ENCODE measurements at regions not wholly inside any gene's neighbourhood (a gene's known extent, or its start where the extent isn't known, plus 50 kb on each side); places are given as distances from the start of the nearest gene placed in this dataset.

GRCh38 chr1:98437540-98437939 lies 224.0 kb upstream of the SNX7 start:
- no peak for DNase-seq (ENCODE audit: extremely low read depth in 1 of 11, low read depth in 9 of 11, low spot score in 4 of 11)

- DNase-seq (ENCODE audit: extremely low read depth in 1 of 11, low read depth in 9 of 11, low spot score in 4 of 11): no peak
Measured at GRCh38 chr1:98437011-98437410, 224.5 kb upstream of the SNX7 start.

DNA sequence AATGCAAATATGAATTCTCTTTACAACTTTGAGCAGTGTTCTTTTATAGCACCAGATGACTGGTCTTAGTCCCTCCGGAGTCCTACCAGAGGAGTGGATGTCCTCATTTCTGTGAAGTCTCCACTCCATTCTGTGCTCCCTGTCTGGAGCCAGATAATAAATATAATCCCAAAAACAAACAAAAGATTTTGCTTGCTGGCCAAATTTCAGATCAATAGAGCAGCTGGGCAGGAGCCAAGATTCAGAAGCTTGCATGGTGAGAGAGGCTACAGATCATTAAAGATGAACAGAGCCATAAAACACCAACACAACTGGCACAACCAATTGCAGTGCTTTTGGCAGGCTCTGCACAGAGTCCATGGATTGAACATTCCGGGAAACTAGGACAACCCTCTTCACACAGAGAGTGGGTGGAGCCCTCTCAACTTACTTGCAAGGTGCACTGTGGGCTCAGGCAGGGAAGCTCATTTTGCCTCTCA lies 231.5 kb upstream of the SNX7 start:
- DNase-seq (ENCODE audit: extremely low read depth in 1 of 11, low read depth in 9 of 11, low spot score in 4 of 11): no peak

- DNase-seq (ENCODE audit: extremely low read depth in 1 of 11, low read depth in 9 of 11, low spot score in 4 of 11): no peak
Measured at GRCh38 chr1:98428864-98429263, 232.7 kb upstream of the SNX7 start.

DNA sequence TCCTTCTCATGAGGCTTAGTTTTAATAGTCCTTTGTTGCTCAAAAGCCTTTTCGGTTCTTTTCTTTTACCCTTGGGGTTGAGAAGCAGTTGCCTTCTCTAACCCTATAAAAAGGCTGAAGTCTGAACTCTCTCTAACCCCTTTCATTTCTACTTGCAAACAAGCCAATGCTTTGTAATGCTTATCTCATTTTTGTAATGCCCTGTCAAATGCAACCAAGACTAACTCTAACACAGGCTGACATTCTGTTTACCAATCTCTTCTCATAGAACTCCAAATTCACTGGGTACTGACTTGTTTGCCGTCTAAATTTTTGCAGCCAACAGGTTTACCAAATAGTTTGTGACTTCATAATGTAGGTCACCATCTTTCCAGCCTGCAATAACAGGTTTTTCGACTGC lies 233.9 kb upstream of the SNX7 start:
- no peak for DNase-seq (ENCODE audit: extremely low read depth in 1 of 11, low read depth in 9 of 11, low spot score in 4 of 11)

GRCh38 chr1:98426092-98426491 lies 235.4 kb upstream of the SNX7 start:
- no peak for DNase-seq (ENCODE audit: extremely low read depth in 1 of 11, low read depth in 9 of 11, low spot score in 4 of 11)

- no peak for DNase-seq (ENCODE audit: extremely low read depth in 1 of 11, low read depth in 9 of 11, low spot score in 4 of 11)
Measured at GRCh38 chr1:98422816-98423215, 238.7 kb upstream of the SNX7 start.

DNA sequence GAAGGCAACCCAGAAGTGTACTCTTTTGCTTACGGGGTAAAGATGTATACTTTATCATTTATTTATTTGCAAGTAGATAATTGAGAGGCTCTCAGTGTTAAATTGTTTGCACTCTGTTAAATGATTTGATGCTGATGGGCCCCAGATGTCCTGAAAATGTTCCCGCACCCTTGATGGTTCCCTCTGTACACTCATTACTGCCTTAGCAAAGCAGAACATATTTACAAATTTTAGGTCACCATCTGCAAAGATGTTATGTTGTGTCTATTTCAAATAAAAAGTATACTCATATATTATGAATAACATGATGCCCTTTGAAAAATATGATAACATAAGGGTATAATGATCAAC lies 240.5 kb upstream of the SNX7 start:
- DNase-seq (ENCODE audit: extremely low read depth in 1 of 11, low read depth in 9 of 11, low spot score in 4 of 11): no peak

DNA sequence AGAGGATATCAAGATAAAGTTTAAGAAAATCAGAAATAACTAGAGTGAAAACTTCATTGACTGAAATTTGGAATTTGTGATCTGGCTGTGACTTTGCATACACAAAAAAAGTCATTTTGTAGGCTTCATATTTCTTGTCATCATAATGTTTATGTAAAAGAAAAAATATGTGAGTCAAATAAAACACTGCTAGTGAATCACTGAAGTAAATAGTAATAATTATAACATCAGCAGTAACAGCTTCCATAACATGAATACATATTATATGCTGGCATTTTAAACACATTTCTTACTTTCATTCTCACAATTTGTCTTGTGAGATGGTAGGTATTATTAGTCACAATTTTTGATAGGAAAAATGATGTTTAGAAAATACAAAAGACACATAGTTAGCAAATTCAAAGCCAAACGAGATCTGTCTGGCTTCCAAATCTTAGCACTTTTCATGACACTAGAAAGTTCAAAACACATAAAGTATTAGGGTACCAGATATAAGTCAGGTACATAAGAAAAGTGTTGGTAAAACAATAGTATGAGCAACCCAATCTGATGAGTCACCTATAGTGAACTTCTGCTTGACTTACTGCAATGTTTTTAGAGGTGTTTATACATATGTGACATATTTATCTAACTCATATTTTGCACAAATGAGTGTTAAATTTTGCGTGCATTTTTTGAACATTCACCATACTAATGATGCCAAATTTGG lies 241.0 kb upstream of the SNX7 start:
- DNase-seq (ENCODE audit: extremely low read depth in 1 of 11, low read depth in 9 of 11, low spot score in 4 of 11): no peak

GRCh38 chr1:98417820-98418219 lies 243.7 kb upstream of the SNX7 start:
- no peak for DNase-seq (ENCODE audit: extremely low read depth in 1 of 11, low read depth in 9 of 11, low spot score in 4 of 11)

DNA sequence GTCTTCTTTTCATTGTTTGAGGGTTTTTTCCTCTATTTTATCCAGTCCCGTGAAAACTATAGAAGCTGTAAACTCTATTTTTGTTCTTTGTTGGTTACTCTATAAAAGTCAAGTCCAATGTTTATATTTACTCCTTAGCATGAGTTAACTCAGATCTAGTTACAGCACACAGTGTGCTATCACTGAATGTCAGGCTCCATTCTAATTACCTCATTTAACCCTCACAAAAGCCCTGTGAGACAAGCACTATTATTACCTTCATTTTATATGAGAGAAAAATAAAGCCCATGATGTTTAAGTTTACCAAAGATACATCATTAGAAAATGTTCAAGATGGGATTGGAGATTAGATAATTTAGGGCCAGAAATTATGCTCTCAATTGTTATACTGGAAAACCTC lies 251.4 kb upstream of the SNX7 start:
- DNase-seq (ENCODE audit: extremely low read depth in 1 of 11, low read depth in 9 of 11, low spot score in 4 of 11): no peak

GRCh38 chr1:98406352-98407088 lies 255.0 kb upstream of the SNX7 start:
- no peak for DNase-seq (ENCODE audit: extremely low read depth in 1 of 11, low read depth in 9 of 11, low spot score in 4 of 11)

DNA sequence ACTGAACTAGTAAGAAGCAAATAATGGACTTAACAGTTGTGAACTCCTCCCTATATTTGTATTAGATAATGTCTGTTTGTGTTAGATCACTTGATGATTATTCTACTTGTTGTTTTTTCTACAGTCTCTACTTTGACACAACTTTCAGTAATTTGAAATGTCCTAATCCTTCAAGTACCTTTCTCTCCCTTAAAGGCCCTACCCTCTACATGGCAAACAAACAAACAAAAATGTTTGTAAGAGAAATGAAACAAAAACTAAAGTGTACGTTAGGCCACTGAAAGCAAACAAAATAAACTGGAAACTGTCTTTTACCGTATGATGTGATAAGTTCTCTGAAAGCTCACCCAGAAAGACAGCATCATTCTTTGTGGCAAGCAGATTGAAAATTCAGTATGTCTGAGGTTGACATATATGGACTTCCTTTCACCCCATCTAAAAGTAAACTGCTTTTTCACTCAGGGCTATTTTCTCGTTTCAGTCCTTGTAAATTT lies 255.9 kb upstream of the SNX7 start:
- DNase-seq (ENCODE audit: extremely low read depth in 1 of 11, low read depth in 9 of 11, low spot score in 4 of 11): no peak

GRCh38 chr1:98404866-98405265 lies 256.7 kb upstream of the SNX7 start:
- DNase-seq (ENCODE audit: extremely low read depth in 1 of 11, low read depth in 9 of 11, low spot score in 4 of 11): no peak

GRCh38 chr1:98403963-98404480 lies 257.5 kb upstream of the SNX7 start:
- DNase-seq (ENCODE audit: extremely low read depth in 1 of 11, low read depth in 9 of 11, low spot score in 4 of 11): no peak

- no peak for DNase-seq (ENCODE audit: extremely low read depth in 1 of 11, low read depth in 9 of 11, low spot score in 4 of 11)
Measured at GRCh38 chr1:98402860-98403259, 258.7 kb upstream of the SNX7 start.

GRCh38 chr1:98400446-98400845 lies 261.1 kb upstream of the SNX7 start:
- no peak for DNase-seq (ENCODE audit: extremely low read depth in 1 of 11, low read depth in 9 of 11, low spot score in 4 of 11)

GRCh38 chr1:98399218-98399617 lies 262.3 kb upstream of the SNX7 start:
- no peak for DNase-seq (ENCODE audit: extremely low read depth in 1 of 11, low read depth in 9 of 11, low spot score in 4 of 11)

DNA sequence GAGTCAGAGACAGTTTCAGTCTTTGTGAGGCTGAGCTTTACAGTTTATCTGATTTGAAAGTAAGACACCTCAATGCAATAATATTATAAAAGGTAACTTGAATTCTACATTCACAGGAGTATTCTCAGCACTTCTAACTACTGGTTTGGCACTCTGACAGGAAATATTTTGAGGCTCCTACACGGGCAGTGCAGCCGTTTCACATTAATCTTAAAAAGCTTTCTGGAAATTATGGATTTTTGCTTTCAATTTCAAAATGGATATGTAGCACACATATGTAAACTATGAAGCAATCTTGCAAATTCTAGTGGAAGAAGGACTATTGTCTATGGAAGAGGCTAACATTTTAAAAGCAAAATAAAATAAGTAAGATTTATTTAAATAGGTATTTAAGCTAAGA lies 262.9 kb upstream of the SNX7 start:
- DNase-seq (ENCODE audit: extremely low read depth in 1 of 11, low read depth in 9 of 11, low spot score in 4 of 11): no peak

DNA sequence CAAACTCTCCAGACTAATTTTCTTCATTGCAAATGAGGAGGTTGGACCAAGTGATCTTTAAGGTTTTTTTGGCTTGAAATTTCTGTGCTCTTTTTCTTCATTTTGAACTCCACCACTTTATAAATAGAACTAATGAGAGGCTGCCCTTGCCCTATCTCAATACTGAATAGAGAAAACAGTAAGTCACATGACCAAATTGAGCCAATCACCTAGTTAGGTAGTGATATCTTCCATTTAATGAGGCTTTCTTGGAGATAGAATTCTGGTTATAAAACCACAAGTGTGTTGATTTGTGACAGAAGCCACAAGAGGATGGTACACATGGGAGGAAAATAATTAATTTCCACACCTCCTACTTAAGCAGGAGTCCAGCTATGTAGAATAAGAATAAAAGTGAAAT lies 263.4 kb upstream of the SNX7 start:
- DNase-seq (ENCODE audit: extremely low read depth in 1 of 11, low read depth in 9 of 11, low spot score in 4 of 11): no peak

GRCh38 chr1:98393719-98394118 lies 267.8 kb upstream of the SNX7 start:
- no peak for DNase-seq (ENCODE audit: extremely low read depth in 1 of 11, low read depth in 9 of 11, low spot score in 4 of 11)
